ENCODE measurements at regions not wholly inside any gene's neighbourhood (a gene's known extent, or its start where the extent isn't known, plus 50 kb on each side); places are given as distances from the start of the nearest gene placed in this dataset.

DNA sequence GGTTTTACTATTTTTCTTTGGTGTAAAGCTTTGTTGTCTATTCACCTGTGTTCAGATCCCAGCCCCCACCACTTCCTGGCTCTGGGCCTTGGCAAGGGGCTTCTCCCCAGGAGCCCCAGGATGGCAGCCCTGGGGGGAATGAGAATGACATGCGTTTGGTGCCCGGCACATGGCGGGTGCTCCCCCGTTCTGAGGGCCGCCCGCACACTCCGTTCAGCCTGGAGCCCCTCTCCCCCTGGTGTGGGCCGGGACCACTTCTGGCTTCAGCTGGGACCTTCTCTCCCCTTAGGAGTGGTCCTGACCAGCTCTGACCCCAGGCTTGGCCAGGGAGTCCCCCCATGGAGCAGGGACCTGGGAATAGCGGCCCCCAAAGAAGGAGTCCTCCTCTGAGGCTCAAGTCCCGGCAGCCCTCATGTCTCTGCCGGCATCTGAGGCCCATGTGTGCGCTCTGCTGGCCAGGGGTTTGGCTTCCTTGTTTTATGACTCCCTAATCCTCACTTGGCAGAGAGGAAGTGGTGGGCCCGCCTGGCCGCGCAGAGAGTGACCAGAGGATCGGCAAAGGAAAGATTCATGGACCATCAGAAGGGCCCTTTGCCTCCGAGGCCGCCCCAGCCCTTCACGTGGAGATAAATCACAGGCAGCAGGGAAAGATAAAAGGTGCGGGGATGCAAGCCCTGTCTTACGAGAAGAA is 57.0 kb upstream of the LMX1B start:
- no peak for DNase-seq (ENCODE audit: low read depth)
- H3K4me3 ChIP-seq (ENCODE audit: low read length), result no peak overlapping the region
- no peaks in the 10 kb centered on the region for H3K36me3 ChIP-seq (ENCODE audit: control insufficient read depth, insufficient read depth, low read length, severe bottlenecking)
- H3K9me3 ChIP-seq (ENCODE audit: control insufficient read depth, low read length), result no peaks in the 10 kb centered on the region
- H3K4me1 ChIP-seq (ENCODE audit: control insufficient read depth, insufficient read depth, low read length), result no peaks in the 10 kb centered on the region
- H3K9ac ChIP-seq (ENCODE audit: low read length), result no peak overlapping the region
- H3K27me3 ChIP-seq (replicated peaks; ENCODE audit: control insufficient read depth, insufficient read depth, low read length), result peaks cover 33% of the 10 kb centered on the region

DNA sequence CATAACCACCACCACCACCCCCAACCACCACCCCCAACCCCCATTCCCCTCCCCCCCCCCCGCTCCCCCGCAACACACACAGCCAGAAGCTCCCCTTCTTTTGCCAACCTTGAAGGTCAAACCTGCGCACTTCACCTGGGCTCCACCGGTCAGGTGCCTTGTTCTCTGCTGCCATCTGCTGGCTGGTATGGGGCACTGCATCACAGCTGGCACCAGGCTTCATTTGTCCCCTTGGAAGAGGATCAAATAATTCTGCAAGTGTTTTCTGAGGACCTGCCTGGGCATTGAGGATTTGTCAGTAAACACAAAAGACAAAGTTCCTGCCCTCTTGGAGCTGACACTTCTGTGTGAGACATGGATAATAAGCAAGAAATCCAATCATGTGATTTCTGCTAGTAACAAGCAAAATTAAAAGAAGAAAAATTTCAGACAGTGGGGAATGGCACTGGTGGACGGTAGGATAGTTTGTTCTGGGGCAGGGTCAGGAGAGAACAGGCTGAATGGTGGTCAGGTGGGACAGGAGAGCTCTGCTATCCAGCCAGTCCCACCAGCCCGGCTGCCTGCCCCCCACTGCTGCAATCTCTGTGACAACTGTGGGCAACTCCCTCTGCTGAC is 55.6 kb upstream of the LMX1B start:
- no peaks in the 10 kb centered on the region for H3K4me1 ChIP-seq (ENCODE audit: control insufficient read depth, insufficient read depth, low read length)
- H3K9me3 ChIP-seq (ENCODE audit: control insufficient read depth, low read length), result no peaks in the 10 kb centered on the region
- H3K36me3 ChIP-seq (ENCODE audit: control insufficient read depth, insufficient read depth, low read length, severe bottlenecking), result no peaks in the 10 kb centered on the region
- peak; percentile 71 for DNase-seq (ENCODE audit: low read depth)
- H3K27me3 ChIP-seq (replicated peaks; ENCODE audit: control insufficient read depth, insufficient read depth, low read length), result peaks cover 47% of the 10 kb centered on the region
- H3K9ac ChIP-seq (ENCODE audit: low read length), result no peak overlapping the region
- H3K4me3 ChIP-seq (ENCODE audit: low read length), result no peak overlapping the region

DNA sequence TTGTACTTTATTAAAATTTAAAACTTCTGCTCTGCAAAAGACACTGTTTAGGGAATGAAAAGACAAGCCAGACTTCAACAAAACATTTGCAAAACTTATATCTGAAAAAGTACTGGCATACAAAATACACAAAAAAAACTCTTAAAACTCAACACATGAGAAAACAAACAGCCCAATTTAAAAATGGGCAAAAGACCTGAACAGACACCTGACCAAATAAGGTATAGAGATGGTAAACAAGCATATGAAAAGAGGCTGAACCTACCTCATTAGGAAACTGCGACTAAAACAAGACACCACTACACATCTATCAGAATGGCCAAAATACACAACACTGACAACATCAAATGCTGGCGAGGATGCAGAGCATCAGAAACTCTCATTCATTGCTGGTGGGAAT is 54.4 kb upstream of the LMX1B start:
- no peaks in the 10 kb centered on the region for H3K36me3 ChIP-seq (ENCODE audit: control insufficient read depth, insufficient read depth, low read length, severe bottlenecking)
- no peak overlapping the region for H3K4me3 ChIP-seq (ENCODE audit: low read length)
- no peaks in the 10 kb centered on the region for H3K4me1 ChIP-seq (ENCODE audit: control insufficient read depth, insufficient read depth, low read length)
- H3K27me3 ChIP-seq (replicated peaks; ENCODE audit: control insufficient read depth, insufficient read depth, low read length), result peaks cover 56% of the 10 kb centered on the region
- no peak for DNase-seq (ENCODE audit: low read depth)
- no peaks in the 10 kb centered on the region for H3K9me3 ChIP-seq (ENCODE audit: control insufficient read depth, low read length)
- H3K9ac ChIP-seq (ENCODE audit: low read length), result no peak overlapping the region

DNA sequence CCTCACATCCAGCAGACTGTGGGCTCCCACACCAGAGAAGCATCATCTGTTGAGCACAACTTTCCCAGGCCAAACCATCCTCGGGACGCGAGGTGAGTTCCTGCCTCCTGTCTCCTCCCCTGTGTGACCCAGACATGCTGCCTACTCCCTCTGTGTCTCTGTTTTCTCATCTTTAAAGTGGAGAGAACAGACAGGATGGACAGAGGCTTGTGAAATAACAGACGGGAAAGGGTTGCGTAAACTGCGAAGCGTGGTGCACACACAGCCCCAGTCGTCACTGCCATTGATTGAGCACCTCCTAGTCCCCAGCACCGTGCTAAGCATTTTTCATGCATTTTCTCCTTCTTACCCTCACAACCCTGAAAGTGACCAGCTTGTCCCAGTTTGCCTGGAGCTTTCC is 52.1 kb upstream of the LMX1B start:
- no peaks in the 10 kb centered on the region for H3K9me3 ChIP-seq (ENCODE audit: control insufficient read depth, low read length)
- H3K4me3 ChIP-seq (ENCODE audit: low read length), result no peak overlapping the region
- DNase-seq (ENCODE audit: low read depth), result no peak
- H3K36me3 ChIP-seq (ENCODE audit: control insufficient read depth, insufficient read depth, low read length, severe bottlenecking), result no peaks in the 10 kb centered on the region
- H3K9ac ChIP-seq (ENCODE audit: low read length), result no peak overlapping the region
- no peaks in the 10 kb centered on the region for H3K4me1 ChIP-seq (ENCODE audit: control insufficient read depth, insufficient read depth, low read length)
- peaks cover 78% of the 10 kb centered on the region for H3K27me3 ChIP-seq (replicated peaks; ENCODE audit: control insufficient read depth, insufficient read depth, low read length)

DNA sequence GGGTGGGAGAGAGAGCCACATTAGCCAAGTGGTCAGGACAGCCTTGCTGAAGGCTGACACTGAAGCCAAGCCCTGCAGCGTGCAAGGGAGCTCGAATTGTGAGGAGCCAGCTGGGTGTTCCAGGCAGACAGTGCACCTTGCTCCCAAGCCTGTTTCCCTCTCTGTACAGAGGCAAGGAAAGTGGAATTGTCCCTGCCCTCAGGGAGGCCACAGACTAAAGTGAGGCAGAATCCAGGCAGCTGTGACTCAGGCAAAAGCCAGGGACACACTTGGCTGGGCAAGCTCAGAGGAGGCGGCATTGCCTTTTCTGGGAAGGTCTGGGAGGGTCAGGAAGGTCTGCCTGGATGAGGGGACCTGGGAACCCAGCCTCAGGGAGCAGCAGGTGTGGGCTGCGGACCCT is 50.2 kb upstream of the LMX1B start:
- H3K27me3 ChIP-seq (replicated peaks; ENCODE audit: control insufficient read depth, insufficient read depth, low read length), result peaks cover 77% of the 10 kb centered on the region
- DNase-seq (ENCODE audit: low read depth), result no peak

More for the DNA sequence above, 50.2 kb upstream of the LMX1B start:
- H3K4me1 ChIP-seq (ENCODE audit: control insufficient read depth, insufficient read depth, low read length), result no peaks in the 10 kb centered on the region
- H3K36me3 ChIP-seq (ENCODE audit: control insufficient read depth, insufficient read depth, low read length, severe bottlenecking), result no peaks in the 10 kb centered on the region
- no peak overlapping the region for H3K9ac ChIP-seq (ENCODE audit: low read length)
- H3K9me3 ChIP-seq (ENCODE audit: control insufficient read depth, low read length), result peaks cover 4% of the 10 kb centered on the region
- no peak overlapping the region for H3K4me3 ChIP-seq (ENCODE audit: low read length)
